ENCODE measurements at regions not wholly inside any gene's neighbourhood (a gene's known extent, or its start where the extent isn't known, plus 50 kb on each side); places are given as distances from the start of the nearest gene placed in this dataset.

DNA sequence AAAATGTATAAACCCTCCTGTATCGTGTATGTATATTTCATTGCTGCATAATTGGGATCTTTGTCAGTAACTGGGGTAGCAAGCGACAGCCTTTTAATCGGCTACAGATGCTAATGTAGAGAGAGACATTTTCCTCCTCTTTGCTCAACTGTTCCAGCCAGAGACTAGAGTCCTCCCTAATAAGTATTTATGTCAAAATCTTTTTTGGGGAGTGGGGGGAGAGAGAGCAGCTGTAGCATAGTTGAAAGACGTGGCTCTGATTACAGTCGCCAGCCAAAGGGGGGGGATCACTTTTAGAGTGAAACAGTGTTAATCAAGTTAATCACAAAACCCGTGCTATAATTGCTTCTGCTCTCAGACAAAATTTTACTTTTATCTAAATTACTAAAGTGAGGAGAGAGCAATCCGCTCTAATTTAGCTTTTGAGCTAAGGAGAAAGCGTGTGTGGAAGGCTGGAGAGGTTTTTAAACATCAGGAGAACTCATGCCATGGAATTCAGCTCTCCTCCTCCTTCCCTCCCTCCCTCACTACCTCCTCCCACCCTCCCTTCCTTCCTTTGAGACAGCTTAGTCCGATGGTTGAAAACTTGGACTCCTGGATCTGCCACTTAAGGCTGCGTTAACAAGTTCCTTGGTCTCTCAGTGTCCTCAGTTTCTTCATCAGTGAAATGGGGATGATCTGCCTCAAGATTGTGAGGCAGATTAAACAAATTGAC lies 87.3 kb upstream of the ZNF618 start:
- H3K27ac Mint-ChIP-seq (ENCODE audit: low read depth): no peak overlapping the region
- no peak for DNase-seq (ENCODE audit: low spot score in 2 of 2)
- ATAC-seq (replicated peaks; ENCODE audit: extremely low read depth, poor library complexity, severe bottlenecking): no peak
- H3K9me3 Mint-ChIP-seq: no peaks in the 10 kb centered on the region
- H3K36me3 Mint-ChIP-seq (ENCODE audit: insufficient read depth): no peaks in the 10 kb centered on the region
- H3K27me3 Mint-ChIP-seq: peaks cover 36% of the 10 kb centered on the region
- H3K4me1 Mint-ChIP-seq: no peaks in the 10 kb centered on the region
- no peak overlapping the region for H3K4me3 Mint-ChIP-seq

DNA sequence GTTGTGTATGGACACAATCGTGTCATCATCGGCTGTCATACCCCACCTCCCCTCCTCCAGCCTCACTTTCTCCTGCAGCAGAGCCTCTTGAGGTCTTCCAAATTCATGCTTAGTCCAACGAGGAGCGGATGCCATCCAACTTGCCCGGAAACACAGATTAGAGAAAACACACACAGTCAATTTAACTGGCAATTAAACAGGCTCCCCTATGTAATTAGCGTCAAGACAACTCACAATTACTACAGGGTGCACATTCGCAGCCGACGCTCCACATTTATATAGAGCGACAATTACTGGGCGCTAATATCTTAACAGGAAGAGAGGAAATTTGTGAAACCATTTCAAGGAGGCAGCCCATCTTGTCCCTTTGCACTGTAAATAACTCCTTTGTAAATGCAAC lies 86.0 kb upstream of the ZNF618 start:
- H3K4me1 Mint-ChIP-seq: no peaks in the 10 kb centered on the region
- ATAC-seq (replicated peaks; ENCODE audit: extremely low read depth, poor library complexity, severe bottlenecking) (no peak), DNase-seq (ENCODE audit: low spot score in 2 of 2) (no peak)
- no peak overlapping the region for H3K27ac Mint-ChIP-seq (ENCODE audit: low read depth)
- H3K27me3 Mint-ChIP-seq: peaks cover 22% of the 10 kb centered on the region
- H3K4me3 Mint-ChIP-seq: no peak overlapping the region
- no peaks in the 10 kb centered on the region for H3K9me3 Mint-ChIP-seq
- H3K36me3 Mint-ChIP-seq (ENCODE audit: insufficient read depth): no peaks in the 10 kb centered on the region

DNA sequence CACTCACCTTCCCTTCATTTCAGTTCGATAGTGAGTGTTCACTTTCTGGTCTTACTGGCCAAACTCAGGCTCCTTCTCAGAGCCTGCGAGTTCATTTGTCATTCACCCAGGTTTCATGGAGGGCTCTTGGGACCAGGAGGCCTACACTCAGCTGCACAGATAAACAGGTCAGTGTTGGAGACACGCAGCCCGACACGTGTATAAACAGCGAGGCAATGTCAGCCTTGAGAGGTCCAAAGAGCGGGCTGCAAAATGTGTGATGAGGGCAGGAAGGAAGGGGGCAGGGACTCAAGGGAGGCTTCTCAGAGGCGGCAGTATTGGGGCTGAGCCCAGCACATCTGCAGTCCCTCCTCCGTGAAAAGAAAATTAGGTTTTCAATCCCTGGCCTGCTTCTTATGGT lies 82.6 kb upstream of the ZNF618 start:
- H3K4me3 Mint-ChIP-seq: no peak overlapping the region

DNA sequence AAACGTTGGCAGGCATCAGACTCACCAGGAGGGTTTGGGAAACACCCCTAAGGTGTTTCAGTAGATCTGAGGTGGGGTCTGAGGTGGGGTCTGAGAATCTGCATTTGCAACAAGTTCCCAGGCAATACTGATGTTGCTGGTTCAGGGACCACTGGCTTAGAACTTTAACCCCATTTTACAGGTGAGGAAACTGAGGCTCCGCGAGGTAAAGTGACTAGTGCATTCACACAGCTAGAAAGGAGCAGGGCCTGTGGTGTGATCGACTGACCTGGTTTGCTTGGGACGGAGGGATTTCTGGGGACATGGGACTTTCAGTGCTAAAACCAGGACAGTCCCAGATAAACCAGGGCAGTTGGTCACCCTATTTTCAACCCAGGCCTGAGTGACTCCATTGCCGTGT lies 81.4 kb upstream of the ZNF618 start:
- no peaks in the 10 kb centered on the region for H3K4me1 Mint-ChIP-seq
- DNase-seq (ENCODE audit: low spot score in 2 of 2): no peak

More for the DNA sequence above, 82.6 kb upstream of the ZNF618 start:
- Mint-ChIP-seq H3K9me3 (no peaks in the 10 kb centered on the region), H3K27ac (ENCODE audit: low read depth) (no peak overlapping the region), H3K4me1 (no peaks in the 10 kb centered on the region), H3K27me3 (peaks cover 33% of the 10 kb centered on the region), H3K36me3 (ENCODE audit: insufficient read depth) (no peaks in the 10 kb centered on the region)
- DNase-seq (ENCODE audit: low spot score in 2 of 2): no peak
- no peak for ATAC-seq (replicated peaks; ENCODE audit: extremely low read depth, poor library complexity, severe bottlenecking)

DNA sequence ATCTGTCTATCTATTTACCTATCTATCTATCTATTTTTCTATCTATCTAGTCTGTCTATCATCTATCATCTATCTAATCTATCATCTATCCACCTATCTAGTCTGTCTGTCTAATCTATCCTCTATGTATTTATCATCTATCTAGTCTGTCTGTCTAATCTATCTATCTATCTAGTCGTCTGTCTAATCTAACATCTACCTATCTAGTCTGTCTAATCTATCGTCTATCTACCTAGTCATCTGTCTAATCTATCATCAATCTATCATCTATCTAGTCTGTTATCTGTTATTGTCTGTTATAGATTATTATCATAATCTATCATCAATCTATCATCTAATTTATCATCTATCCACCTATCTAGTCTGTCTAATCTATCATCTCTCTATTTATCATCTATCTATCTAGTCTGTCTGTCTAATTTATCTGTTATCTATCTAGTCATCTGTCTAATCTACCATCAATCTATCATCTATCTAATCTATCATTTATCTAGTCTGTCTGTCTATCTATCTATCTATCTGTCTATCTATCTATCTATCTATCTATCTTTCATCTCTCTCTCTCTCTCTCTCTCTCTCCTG lies 80.2 kb upstream of the ZNF618 start:
- ATAC-seq (replicated peaks; ENCODE audit: extremely low read depth, poor library complexity, severe bottlenecking) (no peak), DNase-seq (ENCODE audit: low spot score in 2 of 2) (no peak)
- Mint-ChIP-seq H3K9me3 (no peaks in the 10 kb centered on the region), H3K27ac (ENCODE audit: low read depth) (no peak overlapping the region), H3K4me3 (no peak overlapping the region), H3K36me3 (ENCODE audit: insufficient read depth) (peaks cover 2% of the 10 kb centered on the region), H3K4me1 (no peaks in the 10 kb centered on the region), H3K27me3 (peaks cover 20% of the 10 kb centered on the region)

More for the DNA sequence above, 81.4 kb upstream of the ZNF618 start:
- H3K36me3 Mint-ChIP-seq (ENCODE audit: insufficient read depth): peaks cover 2% of the 10 kb centered on the region
- H3K4me3 Mint-ChIP-seq: no peak overlapping the region
- ATAC-seq (replicated peaks; ENCODE audit: extremely low read depth, poor library complexity, severe bottlenecking): no peak
- H3K9me3 Mint-ChIP-seq: no peaks in the 10 kb centered on the region
- peaks cover 32% of the 10 kb centered on the region for H3K27me3 Mint-ChIP-seq
- H3K27ac Mint-ChIP-seq (ENCODE audit: low read depth): no peak overlapping the region

DNA sequence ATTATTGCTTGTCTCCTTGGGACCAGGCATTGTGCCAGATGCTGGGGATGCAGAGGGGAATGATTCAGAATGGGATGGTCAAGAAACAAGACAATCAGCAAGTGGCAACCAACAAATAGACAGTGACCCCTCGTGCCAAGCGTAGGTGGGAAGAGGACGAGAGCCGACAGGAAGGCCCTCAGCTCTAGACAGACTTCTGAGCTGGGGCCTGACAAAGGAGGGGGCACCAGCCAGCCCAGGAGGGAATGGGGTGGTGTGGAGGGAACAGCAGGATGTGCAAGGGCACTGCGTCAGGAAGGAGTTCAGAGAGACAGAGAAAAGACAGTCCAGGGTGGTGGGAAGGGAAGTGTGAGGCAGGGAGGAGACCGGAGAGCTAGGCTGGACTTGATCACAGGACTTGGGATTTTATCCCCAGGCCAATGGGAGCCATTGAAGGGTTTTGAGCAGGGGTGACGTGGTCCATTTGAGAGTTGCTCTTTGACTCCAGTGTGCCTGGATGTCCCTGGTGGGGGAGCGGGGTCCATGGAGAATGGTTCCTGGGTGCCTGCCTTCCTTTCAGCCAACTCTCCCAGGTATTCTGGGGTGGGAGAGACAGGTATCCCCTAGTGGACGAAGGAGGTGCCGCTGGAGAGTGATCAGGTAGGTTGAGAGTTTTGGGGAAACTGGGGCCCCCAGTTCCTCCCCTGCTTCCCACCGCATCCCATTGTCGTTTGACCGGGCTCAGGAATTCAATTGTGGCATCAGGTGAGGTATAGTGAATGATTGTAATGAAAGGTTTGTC lies 79.3 kb upstream of the ZNF618 start:
- Mint-ChIP-seq H3K4me1 (no peaks in the 10 kb centered on the region), H3K36me3 (ENCODE audit: insufficient read depth) (peaks cover 2% of the 10 kb centered on the region), H3K9me3 (no peaks in the 10 kb centered on the region), H3K4me3 (no peak overlapping the region), H3K27ac (ENCODE audit: low read depth) (no peak overlapping the region), H3K27me3 (peaks cover 19% of the 10 kb centered on the region)
- no peak for DNase-seq (ENCODE audit: low spot score in 2 of 2)
- ATAC-seq (replicated peaks; ENCODE audit: extremely low read depth, poor library complexity, severe bottlenecking): no peak

DNA sequence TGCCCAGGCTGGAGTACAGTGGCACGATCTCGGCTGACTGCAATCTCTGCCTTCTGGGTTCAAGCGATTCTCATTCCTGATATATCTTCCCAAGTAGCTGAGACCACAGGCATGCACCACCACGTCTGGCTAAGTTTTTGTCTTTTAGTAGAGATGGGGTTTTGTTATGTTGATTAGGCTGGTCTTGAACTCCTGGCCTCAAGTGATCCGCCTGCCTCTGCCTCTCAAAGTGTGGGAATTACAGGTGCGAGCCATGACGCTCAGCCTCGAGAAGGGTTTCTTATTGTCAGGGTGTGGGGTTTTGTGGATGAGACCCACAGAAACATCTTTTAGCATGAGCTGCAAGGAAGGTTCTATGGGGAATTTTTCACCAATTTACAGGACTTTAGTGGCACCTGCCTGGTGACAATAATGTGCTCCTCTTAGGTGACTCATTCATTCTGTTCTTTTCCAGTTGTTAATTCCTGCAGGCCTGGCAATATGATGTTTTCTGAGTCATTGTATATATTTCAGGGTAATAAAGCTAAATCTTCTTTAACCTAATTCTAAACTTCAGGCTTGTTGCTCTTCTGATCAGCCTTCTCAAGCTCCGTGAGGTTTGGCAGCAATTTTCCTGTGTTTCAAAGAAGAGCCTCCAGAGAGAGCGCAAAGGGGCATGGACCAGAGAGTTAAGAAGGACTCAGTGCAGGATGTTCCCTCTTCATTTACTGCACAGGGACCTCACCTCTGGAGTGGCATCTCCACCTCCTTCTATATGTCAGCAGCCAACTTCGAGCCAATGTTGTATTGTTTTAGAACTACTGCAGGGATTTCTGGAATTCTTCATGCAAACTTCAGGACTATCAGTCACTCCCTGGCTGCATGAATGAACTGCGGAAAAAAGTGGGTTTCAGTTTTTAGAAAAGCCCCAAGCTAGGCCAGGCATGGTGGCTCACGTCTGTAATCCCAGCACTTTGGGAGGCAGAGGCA lies 77.8 kb upstream of the ZNF618 start:
- H3K9me3 Mint-ChIP-seq: no peaks in the 10 kb centered on the region
- no peaks in the 10 kb centered on the region for H3K4me1 Mint-ChIP-seq
- DNase-seq (ENCODE audit: low spot score in 2 of 2) (no peak), ATAC-seq (replicated peaks; ENCODE audit: extremely low read depth, poor library complexity, severe bottlenecking) (no peak)
- peaks cover 2% of the 10 kb centered on the region for H3K36me3 Mint-ChIP-seq (ENCODE audit: insufficient read depth)
- no peak overlapping the region for H3K27ac Mint-ChIP-seq (ENCODE audit: low read depth)
- H3K4me3 Mint-ChIP-seq: no peak overlapping the region
- peaks cover 28% of the 10 kb centered on the region for H3K27me3 Mint-ChIP-seq

DNA sequence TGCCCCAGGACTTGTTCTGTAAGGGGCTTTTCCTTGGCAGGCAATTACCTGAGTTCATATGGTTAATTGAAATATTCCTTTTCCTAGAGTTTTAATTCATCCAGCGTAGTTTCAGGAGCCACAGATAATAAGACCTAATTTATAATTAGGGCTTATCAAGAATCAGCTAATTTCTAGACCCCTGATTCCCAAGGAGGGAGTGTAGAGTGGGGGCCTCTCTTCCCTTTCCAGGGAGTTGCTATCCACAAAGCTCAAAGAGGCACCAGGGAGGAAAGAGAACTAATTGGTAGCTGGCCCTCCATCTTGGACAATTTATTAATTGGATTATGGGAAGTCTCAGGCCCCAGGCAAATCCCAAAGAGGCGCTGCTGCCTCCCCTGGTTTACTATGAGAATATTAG lies 75.8 kb upstream of the ZNF618 start:
- Mint-ChIP-seq H3K4me1 (no peaks in the 10 kb centered on the region), H3K9me3 (no peaks in the 10 kb centered on the region), H3K4me3 (no peak overlapping the region), H3K27me3 (peaks cover 28% of the 10 kb centered on the region), H3K36me3 (ENCODE audit: insufficient read depth) (peaks cover 2% of the 10 kb centered on the region), H3K27ac (ENCODE audit: low read depth) (no peak overlapping the region)
- no peak for ATAC-seq (replicated peaks; ENCODE audit: extremely low read depth, poor library complexity, severe bottlenecking)
- no peak for DNase-seq (ENCODE audit: low spot score in 2 of 2)

DNA sequence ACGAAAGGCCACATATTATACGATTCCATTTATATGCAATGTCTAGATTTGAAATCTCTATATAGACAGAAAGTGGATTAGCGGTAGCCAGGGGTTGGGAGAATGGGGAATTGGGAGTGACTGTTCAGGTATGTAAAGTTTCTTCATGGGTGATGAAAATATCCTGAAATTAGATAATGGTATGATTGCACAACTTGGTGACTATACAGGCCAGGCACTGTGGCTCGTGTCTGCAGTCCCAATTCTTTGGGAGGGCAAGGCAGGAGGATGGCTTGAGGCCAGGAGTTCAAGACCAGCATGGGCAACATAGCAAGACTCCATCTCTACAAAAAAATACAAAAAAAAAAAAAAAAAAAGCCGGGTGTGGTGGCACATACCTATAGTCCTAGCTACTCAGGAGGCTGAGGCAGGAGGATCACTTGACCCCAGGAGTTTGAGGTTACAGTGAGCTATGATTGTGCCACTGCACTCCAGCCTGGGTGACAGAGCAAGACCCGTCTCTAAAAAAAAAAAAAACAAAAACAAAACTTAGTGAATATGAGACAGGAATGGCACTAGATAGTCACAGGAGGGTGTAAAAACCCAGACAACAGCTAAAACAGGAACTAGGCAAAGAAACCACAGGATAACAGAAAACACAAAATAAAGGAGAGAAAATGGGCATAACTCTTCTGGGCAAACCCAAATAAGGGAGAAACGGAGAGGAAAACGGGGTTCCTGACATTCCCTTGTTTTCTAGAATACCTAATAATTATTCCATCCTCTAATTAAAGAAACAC lies 72.1 kb upstream of the ZNF618 start:
- peaks cover 29% of the 10 kb centered on the region for H3K27me3 Mint-ChIP-seq
- no peak overlapping the region for H3K4me3 Mint-ChIP-seq
- peaks cover 2% of the 10 kb centered on the region for H3K36me3 Mint-ChIP-seq (ENCODE audit: insufficient read depth)
- H3K27ac Mint-ChIP-seq (ENCODE audit: low read depth): no peak overlapping the region
- no peak for DNase-seq (ENCODE audit: low spot score in 2 of 2)
- H3K9me3 Mint-ChIP-seq: no peaks in the 10 kb centered on the region
- no peak for ATAC-seq (replicated peaks; ENCODE audit: extremely low read depth, poor library complexity, severe bottlenecking)
- peaks cover 5% of the 10 kb centered on the region for H3K4me1 Mint-ChIP-seq

DNA sequence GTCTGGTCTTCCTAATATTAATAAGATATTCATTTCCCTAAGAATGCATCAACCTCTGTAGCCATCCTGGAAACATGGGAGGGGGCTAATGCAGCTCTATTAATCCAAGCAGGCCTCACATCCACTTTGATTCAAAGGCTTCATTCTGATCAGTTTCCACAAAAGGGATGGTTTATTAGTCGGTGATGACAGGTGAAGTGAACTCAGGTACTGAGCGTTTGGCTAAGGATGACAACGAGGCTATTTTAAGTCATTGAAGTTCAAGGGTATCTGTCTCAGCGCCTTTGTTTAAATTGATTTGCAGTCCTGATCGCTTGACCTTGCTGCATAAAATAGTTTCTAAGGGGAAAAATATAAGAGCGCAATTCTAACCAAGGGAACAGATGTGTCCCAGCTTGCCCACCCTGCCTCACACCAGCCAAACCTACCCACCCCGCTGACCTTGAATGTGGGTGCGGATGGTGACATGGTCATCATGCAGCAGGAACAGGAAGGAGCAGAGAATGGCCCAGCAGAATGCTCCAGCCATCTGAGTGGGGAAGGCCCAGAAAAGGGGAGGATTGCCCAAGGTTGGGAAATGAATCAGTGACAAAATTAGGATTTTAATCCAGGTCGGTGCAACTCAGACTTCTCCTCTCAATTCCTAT lies 70.5 kb upstream of the ZNF618 start:
- DNase-seq (ENCODE audit: low spot score in 2 of 2): no peak
- ATAC-seq (replicated peaks; ENCODE audit: extremely low read depth, poor library complexity, severe bottlenecking): no peak

DNA sequence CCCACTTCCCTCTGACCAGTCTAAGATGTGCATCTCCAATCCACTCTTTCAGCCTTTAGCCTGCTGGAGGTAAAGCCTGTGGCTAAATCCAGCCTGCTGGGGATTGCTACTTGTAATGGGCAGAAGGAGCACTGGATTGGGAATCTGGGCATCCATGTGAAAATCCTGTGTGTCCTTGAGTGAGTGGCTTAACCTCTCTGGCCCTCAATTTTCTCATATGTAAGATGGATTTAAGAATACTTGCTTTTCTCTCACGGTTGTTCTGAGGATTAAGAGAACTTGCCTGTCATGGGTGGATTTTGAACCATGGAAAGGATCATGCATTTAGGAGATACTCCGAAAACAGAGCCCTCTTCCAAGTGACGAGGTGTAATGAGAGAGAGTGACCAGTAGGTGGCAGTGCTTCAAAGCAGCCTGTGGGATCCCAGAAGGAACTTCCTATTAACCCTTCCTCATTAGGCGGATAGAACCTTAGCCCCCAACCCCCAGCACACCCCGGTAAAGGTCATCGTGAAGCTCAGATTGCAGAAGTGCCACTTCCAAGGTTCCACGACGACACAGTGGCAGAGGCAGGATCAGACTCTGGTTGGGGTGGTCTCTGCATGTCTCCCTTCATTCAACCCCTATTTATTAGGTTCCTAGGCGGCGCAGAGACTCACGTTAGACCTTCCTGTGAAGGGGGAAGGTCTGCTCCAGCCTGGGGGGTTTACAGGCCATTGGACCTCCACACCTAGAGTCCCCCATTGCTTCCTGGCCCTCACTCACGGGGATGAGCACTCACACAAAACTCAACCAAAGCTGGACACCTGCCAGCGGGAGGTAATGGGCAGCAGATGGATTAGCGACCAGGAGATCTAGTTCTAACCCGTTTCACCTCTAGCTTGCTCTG lies 68.7 kb upstream of the ZNF618 start:
- Mint-ChIP-seq H3K27ac (ENCODE audit: low read depth) (no peak overlapping the region), H3K9me3 (no peaks in the 10 kb centered on the region), H3K36me3 (ENCODE audit: insufficient read depth) (no peaks in the 10 kb centered on the region), H3K4me3 (no peak overlapping the region), H3K4me1 (peaks cover 5% of the 10 kb centered on the region), H3K27me3 (peaks cover 43% of the 10 kb centered on the region)
- ATAC-seq (replicated peaks; ENCODE audit: extremely low read depth, poor library complexity, severe bottlenecking): no peak
- DNase-seq (ENCODE audit: low spot score in 2 of 2): no peak

More for the DNA sequence above, 70.5 kb upstream of the ZNF618 start:
- Mint-ChIP-seq H3K4me3 (no peak overlapping the region), H3K27me3 (peaks cover 43% of the 10 kb centered on the region), H3K9me3 (no peaks in the 10 kb centered on the region), H3K36me3 (ENCODE audit: insufficient read depth) (no peaks in the 10 kb centered on the region), H3K4me1 (peaks cover 5% of the 10 kb centered on the region), H3K27ac (ENCODE audit: low read depth) (no peak overlapping the region)

All from central memory CD8-positive, alpha-beta T cell (primary cell).